GM19328 (cell line): ENCODE measurements at regions not wholly inside any gene's neighbourhood (a gene's known extent, or its start where the extent isn't known, plus 50 kb on each side); places are given as distances from the start of the nearest gene placed in this dataset.
"Not testable (repeated sequence)": the region's sequence is repeated elsewhere in the genome, so short reads cannot be mapped to it uniquely, and the experiment has no call there.

Experiments
- ATAC-seq: cut with Tn5 transposase; IDR thresholded peaks from one replicate; pipeline ENCODE4 v1.9.1; 2021; ENCODE audit warnings: mild to moderate bottlenecking, moderate library complexity; ENCODE audit not compliant: unreplicated experiment

DNA sequence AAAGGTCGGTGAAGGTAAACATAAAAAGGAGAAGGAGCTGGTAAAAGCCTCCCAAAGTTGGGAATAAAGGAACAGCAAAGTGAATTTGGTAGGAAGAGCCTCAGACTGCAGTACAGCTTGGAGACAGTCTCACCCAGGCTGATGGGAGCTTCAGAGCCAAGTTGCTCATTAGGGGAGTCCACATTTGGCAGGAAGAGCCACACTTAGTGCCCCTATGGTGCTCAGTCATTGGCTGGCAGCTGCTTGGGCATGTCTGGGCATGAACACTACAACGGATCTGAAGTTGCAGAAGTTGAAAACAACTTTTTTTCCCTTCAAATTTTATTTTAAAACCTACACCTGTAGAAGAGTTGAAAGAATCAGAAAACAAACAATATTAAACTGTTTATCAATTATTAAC is 2497.3 kb downstream of the ARAP2 start:
- ATAC-seq: no peak

DNA sequence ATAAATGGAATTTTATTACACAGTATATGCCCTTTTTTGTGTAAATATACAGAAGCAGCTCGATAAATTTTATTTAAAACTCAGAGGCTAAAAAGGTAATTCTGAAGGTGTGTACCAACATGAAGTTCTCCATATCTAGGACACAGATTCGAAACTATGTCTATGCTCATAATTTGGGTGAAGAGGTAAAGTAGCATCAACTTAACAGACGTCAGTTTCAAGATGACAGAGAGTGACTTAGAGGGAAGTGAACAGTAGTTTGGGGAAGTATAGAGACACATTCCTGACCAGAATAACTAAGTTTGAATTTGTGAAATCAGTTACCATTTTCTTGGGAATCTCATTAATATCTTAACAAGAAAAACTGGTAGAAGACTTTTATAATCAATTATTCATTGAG is 2493.3 kb downstream of the ARAP2 start:
- no peak for ATAC-seq

DNA sequence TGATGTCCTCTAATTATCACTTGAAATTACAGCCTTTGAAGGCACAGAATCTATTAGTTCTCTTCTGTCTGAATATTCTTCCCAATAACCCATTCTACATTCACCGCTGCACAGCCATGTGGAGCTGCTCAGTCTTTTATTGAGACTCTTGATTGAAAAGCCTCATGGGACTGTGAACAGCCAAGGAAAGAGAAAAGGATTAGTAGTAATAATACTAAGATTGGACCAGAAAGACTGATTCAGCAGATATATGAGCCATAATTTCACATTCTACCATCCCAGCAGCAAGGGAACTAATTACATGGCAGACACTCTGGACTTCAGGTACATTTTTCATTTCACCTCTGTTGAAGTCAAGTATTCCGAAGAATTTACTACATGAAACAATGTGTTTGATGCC is 2471.7 kb downstream of the ARAP2 start:
- ATAC-seq: no peak

DNA sequence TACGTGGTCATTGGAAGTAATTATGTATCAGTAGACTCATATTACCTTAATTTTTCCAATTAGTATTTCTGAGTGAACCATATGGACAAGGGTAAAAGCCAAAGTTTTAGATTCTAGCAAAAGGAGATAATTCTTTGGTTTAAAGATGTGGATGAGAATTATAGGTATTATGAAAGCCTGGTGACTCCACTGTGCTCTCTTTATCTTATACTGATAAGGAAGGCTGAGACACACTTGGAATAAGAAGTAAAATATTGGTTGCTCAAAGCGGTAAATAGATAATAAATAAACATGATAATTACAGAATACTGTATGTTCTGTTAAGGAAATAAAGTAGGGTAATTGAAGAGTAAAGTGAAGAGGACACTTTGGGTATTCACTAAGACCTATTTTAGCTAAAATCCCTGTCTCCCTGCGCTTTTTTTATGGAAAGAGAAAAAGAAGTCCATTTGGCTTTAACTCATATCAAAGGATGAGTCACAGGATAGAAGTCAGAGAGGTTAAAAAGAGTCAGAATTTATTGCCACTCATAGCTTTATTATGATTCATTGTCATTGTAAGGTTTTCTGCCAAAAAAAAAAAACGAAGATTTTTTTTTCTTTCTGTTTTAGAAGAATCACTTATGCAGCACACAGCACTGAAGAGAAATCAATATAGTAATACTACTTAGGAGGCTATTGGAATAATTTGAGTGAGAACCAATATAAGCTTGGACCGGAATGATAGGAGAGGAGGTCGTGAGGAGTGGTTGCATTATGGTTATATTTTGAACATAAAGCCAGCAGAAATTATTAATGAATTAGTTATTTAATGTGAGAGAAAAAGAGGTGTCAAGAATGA is 2463.1 kb downstream of the ARAP2 start:
- no peak for ATAC-seq

DNA sequence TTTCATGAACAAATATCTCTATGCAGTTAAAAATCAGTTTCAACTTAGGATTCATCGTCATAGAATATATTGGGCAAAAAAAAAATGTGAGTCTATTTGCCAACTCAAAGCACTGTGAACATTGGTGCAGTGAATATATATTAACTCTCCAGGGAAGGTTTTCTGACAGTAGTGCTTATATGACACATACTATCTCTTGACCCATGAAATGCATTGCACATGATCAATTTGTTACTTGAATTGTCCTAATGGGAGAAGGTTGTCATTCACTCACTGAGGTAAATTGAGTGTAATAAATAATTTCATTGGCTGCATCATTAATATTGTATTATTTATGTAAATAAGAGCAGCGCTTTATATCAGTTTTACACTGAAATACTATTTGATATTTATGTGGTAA is 2458.5 kb downstream of the ARAP2 start:
- ATAC-seq: no peak

DNA sequence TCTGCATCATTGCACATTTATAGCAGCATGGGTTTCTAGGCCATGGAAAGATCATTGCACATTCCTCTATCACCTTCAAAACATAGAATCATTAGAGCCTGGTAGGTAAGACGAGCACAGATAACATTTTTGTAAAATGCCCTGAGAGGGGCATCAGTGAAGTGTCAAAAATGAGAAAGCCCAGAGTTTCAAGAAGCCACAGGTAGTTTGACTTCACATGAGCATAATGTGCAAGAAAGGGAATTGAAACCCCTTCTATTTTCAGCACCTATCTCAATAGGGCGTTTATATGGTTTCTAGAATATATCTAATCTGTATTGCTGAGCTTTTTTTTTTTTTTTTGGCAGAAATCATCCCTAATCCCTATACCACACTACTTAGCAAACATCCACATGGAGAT is 2441.7 kb downstream of the ARAP2 start:
- no peak for ATAC-seq

DNA sequence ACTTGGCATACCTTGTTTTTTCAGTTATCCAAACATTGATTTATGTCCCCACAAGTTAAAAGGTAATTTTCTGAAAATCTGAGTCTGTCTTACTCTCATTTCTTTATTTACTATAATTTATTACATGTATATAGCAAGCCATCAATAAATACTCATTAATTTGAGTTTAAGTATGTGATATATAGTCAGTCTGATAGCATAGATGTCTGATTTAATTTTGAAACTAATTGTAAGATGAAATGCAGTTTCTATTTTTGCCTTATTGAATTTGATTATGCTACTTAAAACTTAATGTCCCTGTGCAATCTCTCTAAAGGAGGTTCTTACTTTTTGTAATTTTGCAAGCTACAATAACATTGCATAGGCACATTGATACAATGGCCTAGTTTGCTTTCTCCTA is 2418.6 kb downstream of the ARAP2 start:
- ATAC-seq: no peak

DNA sequence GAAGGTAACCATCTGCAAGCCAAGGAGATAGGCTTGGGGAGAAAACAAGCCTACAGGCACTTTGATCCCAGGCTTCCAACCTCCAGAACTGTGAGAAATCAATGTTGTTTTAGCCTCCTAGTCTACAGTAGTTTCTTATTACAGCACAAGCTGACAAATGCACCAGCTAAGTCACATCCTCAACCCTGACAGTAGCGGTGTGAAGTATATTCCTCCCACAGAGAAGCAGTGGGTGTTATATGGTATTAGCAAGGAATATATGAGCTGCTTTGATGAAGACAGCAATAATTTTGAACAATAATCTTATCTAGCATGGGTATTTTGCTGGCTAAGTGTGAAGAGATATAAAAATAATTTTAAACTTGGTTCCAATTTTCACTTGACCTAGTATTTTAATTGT is 2415.0 kb downstream of the ARAP2 start:
- ATAC-seq: not testable (repeated sequence)

DNA sequence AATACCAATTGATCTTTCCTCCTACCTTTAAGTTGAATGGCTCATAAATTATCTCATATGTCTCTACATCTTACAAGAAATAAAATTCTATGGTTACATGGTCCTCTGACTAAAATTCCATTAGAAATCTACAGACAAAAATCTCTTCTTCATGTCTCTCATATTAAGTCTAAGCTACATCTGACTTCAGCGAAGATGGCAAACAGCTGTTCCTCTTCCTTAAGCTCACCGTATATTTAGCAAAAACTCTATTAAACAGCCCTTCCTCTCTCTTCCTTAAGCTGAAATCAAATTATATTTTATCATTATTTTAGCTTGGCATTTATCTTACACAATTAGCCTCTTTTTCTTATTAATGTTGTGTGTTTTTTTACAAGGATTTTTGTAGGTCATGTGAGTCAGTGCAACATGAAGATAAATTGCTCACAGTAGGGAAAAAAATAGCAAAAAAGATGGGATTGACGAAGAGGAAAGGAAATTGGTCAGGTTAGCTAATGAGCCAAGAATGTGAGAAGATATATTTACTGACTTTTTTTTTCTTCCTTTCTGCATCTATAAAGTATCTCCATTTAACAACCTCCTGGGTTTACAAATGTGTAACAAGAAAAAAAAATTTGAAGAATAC is 2412.8 kb downstream of the ARAP2 start:
- no peak for ATAC-seq

DNA sequence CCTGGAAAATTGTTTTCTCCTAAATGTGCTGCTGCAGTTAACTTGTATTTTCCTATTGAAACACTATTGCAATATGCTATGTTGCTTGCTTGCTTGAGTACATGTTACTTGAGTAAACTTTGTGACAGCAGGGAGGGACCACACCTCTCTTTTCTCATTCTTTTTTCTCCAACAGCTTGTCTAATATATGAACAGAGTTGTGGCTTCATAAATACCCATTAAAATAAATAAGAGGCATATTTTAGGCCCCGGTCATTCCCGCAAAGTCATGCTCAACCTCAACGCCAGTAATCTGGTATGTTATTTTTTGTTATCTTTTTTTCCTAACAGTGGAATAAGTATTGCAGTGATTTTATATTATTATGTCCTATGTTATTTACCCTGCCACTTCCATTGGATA is 2408.6 kb downstream of the ARAP2 start:
- ATAC-seq: not testable (repeated sequence)

DNA sequence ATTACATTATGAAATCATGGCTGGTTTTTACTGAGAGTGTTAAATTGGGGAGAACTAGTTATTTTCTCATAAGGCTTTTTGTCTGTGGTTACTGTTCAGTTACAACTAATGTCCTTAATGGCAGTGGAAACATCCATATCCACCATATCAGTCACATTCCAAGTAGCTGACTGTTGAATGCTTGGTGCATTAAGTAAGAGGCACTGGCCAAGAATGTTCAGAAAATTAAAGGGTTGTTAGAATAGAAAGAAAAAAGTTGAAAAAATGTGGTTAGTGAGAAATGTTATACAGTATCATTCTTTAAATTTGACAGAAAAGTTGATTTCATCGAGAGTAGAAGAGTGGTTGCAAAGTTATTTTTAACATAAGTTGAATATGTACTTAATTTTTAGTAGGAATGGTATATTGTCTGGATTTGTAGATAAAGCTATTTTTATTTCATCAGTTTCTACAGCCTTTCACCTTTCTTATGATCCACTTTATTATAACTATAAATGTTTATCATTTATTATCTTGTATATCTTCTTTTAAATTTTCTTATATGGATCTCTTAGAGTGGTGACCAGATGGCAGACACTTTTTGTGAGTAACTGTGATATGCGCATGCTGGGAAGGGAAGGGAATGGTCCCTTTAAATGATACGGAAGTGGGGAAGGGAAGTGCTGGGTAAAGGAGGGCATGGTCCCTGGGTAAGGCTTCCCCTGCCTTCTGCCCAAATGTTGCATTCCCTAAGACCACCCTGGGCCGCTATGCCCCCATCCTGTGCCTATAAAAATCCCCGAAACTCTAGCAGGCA is 2407.1 kb downstream of the ARAP2 start:
- no peak for ATAC-seq

DNA sequence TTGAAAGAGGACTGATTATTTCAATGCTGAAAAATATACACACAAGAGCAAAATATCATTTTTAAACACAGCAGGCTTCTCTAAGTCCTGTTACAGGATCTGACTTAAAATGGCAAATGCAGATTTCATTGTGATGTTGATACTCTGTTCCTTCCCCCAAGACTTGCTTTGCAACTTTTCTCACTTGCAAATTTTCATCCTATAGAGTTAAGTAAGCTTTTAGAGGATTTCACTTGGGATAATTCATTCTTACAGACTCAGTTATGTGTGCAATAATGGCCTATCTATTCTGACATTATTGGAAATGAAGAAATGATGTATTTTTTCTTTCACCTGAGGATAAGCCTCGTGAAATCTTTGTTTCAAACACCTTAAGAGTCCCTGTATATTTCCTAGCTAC is 2403.2 kb downstream of the ARAP2 start:
- no peak for ATAC-seq

DNA sequence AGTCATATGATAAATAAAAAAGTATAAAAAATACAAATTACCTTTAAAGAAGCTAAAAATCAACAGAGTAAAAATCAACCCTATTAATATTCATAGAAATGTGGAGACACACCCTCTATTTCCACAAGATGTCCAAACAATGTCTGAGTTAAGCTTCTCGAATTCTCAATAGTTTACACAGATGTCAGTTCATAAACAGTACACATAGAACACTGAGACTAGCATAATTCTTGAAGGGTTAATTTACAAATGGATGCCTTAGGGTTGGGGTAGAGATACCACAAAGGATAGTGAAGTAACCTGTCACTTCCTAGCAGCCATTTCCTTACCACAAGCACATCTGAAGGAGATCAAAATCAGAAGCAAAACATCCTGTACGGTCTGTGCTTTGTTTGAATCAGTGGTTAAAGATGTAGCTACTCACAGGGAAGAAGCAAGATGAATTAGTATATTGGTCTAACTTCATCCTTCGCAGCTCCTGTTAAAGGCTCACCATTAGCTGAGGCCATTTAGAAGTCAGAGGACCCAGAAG is 2393.9 kb downstream of the ARAP2 start:
- ATAC-seq: no peak

DNA sequence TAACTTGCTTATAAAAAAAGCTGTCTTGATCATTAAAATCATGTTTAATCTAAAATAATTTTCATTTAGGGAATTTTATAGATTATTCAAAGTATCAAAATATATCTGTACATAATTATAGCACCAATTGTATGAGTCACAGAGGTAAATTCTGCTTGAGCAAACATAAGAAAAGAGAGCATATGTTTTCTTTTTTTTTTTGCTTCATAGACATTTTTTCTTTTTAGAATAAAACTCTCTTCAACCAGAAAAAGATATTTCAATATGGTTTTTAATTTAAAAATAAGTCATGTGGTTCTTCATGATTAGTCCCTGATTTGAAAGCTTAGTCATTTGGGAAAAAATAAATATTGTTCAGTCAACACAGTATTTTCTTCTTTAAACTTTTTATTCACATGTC is 2390.6 kb downstream of the ARAP2 start:
- not testable (repeated sequence) for ATAC-seq

DNA sequence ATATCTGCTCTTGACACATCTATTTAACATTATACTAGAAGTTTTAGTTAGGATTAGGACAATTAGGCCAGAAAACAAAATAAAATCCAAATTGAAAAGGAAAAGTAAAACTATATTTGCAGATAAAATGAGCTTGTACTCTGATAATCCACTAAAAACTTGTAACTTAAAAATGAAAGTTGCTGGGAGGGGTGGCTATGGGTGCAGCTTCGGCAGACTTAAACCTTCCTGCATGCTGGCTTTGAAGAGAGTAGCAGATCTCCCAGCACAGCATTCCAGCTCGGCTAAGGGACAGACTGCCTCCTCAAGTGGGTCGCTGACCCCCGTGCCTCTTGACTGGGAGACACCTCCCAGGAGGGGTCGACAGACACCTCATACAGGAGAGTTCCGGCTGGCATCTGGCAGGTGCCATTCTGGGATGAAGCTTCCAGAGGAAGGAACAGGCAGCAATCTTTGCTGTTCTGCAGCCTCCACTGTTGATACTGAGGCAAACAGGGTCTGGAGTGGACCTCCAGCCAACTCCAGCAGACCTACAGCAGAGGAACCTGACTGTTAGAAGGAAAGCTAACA is 2379.9 kb downstream of the ARAP2 start:
- ATAC-seq: no peak

DNA sequence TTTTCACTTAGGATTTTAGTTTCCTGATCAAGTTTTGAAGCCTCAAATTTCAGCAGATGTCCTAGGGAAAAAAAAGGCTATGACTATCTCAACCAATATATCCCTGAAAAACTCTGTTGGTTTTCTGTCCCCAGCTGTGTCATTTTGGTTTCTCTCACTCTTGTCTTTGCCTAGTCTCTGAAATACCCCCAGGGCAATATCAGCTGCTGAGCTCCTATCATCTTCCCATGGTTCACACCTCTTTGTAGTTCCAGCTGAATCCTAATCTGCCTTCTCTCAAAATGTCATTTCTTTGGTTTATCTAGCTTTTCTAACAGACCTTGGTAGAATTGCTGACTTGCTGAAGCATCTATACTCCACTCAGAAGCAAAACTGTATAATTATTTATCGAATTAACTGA is 2370.5 kb downstream of the ARAP2 start:
- ATAC-seq: no peak

DNA sequence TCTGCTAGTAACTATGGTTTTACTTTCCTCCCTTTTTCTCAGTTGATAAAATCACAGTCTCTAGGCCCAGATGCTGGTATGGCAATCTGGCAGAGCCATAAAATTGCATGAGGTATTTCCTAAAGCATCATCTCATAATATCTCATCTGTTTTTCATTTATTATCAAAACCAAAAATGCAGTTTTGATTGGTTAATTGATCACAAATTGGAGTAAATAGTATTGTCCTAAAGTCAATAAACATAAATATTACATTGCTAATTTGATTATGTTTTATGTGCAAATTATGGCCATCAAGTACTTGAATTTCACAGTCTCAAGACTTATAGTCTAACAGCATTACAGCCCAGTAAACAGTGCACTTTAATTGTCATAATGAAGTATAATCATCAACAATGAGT is 2365.6 kb downstream of the ARAP2 start:
- no peak for ATAC-seq

DNA sequence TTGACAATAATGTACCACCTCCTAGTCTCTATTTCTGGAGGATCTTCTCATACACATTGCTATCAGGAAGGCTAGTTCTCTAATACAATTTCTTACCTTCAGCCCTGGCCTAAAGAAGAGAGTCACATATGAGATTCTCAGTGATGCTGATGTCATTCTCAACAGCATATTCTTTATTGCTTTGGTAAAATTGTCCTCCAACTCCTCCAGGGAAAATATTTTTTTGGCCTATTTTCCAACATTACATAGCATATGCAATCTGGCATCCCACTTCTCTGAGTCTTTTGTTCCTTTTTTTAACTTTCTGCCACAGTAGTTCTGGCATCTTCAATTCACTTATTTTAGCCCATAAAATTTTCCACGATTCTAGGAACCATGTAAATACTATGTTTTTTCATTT is 2363.1 kb downstream of the ARAP2 start:
- ATAC-seq: no peak

DNA sequence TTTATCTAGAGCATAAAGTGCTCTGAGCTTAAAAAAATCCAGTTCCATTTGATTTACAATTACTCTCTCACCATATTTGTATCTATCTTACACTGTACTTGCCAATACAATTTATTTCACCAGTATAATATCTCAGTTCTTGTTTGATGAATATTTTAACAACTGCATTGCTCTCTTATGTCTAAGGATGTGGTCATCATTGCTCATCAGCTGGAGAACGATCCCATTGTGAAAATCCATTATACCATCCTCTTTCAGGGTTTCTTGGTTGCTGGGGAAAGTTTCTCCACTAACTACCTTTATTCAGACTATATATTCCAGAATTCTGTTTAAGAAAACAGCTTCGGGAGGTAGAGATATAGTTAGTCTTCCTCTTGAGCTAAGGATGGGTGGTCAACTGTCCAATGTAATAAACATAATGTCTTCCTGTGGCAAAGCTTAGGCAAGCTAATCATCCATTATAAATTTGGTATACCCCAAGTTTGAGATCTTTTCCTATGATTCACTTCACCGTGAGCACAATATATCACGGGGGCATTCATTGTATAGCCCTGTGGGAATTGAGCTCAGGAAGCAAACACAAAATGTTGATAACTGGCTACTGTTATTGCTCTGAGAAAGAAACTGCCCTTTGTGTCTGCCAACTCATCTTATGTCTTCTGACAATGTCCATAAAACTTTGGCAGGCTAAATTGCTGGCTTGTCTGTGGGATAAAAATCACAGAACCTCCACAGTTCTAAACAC is 2361.9 kb downstream of the ARAP2 start:
- ATAC-seq: no peak

DNA sequence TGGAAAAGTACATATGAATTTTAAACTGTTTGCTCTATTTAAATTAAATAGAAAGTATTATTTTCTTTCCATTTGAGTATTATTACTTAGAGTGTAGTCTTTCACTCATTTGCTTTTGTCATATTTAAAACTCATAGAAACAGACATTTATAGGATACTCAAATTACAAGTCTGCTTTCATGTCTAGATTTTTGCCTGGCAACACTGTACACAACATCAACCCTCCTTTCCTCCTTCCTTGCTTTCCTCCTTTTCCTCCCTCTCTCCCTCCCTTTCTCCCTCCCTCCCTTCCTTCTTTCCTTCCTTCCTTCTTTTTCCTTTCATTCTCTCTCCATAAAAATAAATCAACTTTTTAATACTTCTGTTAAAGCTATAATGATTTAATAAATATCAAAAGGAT is 2361.2 kb downstream of the ARAP2 start:
- no peak for ATAC-seq

DNA sequence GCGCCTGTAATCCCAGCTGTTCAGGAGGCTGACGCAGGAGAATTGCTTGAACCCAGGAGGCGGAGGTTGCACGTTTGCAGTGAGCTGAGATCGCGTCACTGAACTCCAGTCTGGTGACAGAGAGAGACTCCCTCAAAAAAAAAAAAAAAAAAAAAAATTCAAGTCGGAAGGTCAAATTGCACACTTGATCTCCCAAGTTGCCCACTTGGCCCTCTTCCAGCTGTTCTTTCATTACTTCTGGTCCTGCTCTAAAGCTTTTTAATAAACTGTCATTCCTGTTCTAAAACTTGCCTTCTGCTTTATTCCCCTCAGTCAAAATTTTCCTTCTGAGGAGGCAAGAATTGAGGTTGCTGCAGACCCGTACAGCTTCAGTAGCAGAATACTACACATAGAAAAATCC is 2358.0 kb downstream of the ARAP2 start:
- ATAC-seq: no peak
